ENCODE measurements at regions not wholly inside any gene's neighbourhood (a gene's known extent, or its start where the extent isn't known, plus 50 kb on each side); places are given as distances from the start of the nearest gene placed in this dataset.

DNA sequence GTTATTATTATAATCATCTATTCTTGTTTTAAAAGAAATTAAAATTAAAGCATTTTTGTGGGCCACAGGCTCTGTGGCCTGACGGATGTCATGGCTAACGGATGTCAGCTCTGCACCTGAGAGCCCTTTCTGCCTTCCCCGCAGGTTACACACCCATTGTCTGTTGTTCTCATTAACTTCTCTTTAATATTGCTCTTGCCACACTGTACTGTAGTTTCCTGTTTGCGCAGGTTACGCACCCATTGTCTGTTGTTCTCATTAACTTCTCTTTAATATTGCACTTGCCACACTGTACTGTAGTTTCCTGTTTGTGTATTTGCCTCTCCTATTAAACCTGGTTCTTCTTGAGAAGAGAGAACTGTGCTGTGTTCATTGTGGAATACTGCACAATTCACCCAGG, 294.4 kb upstream of the PLXNA2 start:
- Histone ChIP-seq H3K27me3 (ENCODE audit: insufficient read depth, low read length, poor library complexity) (peaks cover 9% of the 10 kb centered on the region), H3K9me3 (ENCODE audit: insufficient read depth, low read length, severe bottlenecking) (no peaks in the 10 kb centered on the region), H3K27ac (ENCODE audit: low read length) (no peak overlapping the region), H4K20me1 (ENCODE audit: insufficient read depth, low read length) (no peaks in the 10 kb centered on the region), H3K36me3 (ENCODE audit: insufficient read depth, low read length) (no peaks in the 10 kb centered on the region), H3K4me2 (ENCODE audit: insufficient read depth, low read length) (no peak overlapping the region), H2AFZ (ENCODE audit: low read depth, low read length) (no peak overlapping the region), H3K79me2 (ENCODE audit: insufficient read depth, low read length) (no peaks in the 10 kb centered on the region), H3K9ac (ENCODE audit: low read depth, low read length) (no peak overlapping the region), H3K4me1 (ENCODE audit: insufficient read depth, low read length) (no peaks in the 10 kb centered on the region), H3K4me3 (ENCODE audit: low read depth in 1 of 2, low read length in 2 of 2) (no peak overlapping the region)
- ATAC-seq (ENCODE audit: insufficient read depth, low read depth) (no peak), DNase-seq (no peak)
- TF ChIP-seq EZH2 (IDR thresholded peaks at IDR 0.05; ENCODE audit: borderline replicate concordance, low read depth, low read length, severe bottlenecking) = no peak
- TF ChIP-seq CTCF (IDR thresholded peaks at IDR 0.05; ENCODE audit: borderline replicate concordance, extremely low read depth, low read length, poor library complexity, severe bottlenecking) = no peak

GRCh38 chr1:208540724-208541123, 296.5 kb upstream of the PLXNA2 start:
- no peak overlapping the region for H3K4me3 ChIP-seq (ENCODE audit: low read depth in 1 of 2, low read length in 2 of 2)
- peaks cover 2% of the 10 kb centered on the region for H3K27me3 ChIP-seq (ENCODE audit: insufficient read depth, low read length, poor library complexity)
- no peaks in the 10 kb centered on the region for H4K20me1 ChIP-seq (ENCODE audit: insufficient read depth, low read length)
- H3K79me2 ChIP-seq (ENCODE audit: insufficient read depth, low read length) = no peaks in the 10 kb centered on the region
- DNase-seq (no peak), ATAC-seq (ENCODE audit: insufficient read depth, low read depth) (no peak)
- no peak overlapping the region for H3K9ac ChIP-seq (ENCODE audit: low read depth, low read length)
- no peaks in the 10 kb centered on the region for H3K9me3 ChIP-seq (ENCODE audit: insufficient read depth, low read length, severe bottlenecking)
- no peaks in the 10 kb centered on the region for H3K4me1 ChIP-seq (ENCODE audit: insufficient read depth, low read length)
- no peak overlapping the region for H2AFZ ChIP-seq (ENCODE audit: low read depth, low read length)
- no peak overlapping the region for H3K4me2 ChIP-seq (ENCODE audit: insufficient read depth, low read length)
- no peak overlapping the region for H3K27ac ChIP-seq (ENCODE audit: low read length)
- no peaks in the 10 kb centered on the region for H3K36me3 ChIP-seq (ENCODE audit: insufficient read depth, low read length)
- TF ChIP-seq EZH2 (IDR thresholded peaks at IDR 0.05; ENCODE audit: borderline replicate concordance, low read depth, low read length, severe bottlenecking) = no peak
- no peak for TF ChIP-seq CTCF (IDR thresholded peaks at IDR 0.05; ENCODE audit: borderline replicate concordance, extremely low read depth, low read length, poor library complexity, severe bottlenecking)

GRCh38 chr1:208541225-208541855, 297.2 kb upstream of the PLXNA2 start:
- no peak overlapping the region for H3K4me2 ChIP-seq (ENCODE audit: insufficient read depth, low read length)
- H3K4me1 ChIP-seq (ENCODE audit: insufficient read depth, low read length) = no peaks in the 10 kb centered on the region
- H3K9me3 ChIP-seq (ENCODE audit: insufficient read depth, low read length, severe bottlenecking) = no peaks in the 10 kb centered on the region
- TF ChIP-seq EZH2 (IDR thresholded peaks at IDR 0.05; ENCODE audit: borderline replicate concordance, low read depth, low read length, severe bottlenecking) (no peak), CTCF (IDR thresholded peaks at IDR 0.05; ENCODE audit: borderline replicate concordance, extremely low read depth, low read length, poor library complexity, severe bottlenecking) (no peak)
- no peaks in the 10 kb centered on the region for H4K20me1 ChIP-seq (ENCODE audit: insufficient read depth, low read length)
- no peaks in the 10 kb centered on the region for H3K79me2 ChIP-seq (ENCODE audit: insufficient read depth, low read length)
- no peak overlapping the region for H3K27ac ChIP-seq (ENCODE audit: low read length)
- no peaks in the 10 kb centered on the region for H3K36me3 ChIP-seq (ENCODE audit: insufficient read depth, low read length)
- no peak for DNase-seq
- no peak overlapping the region for H2AFZ ChIP-seq (ENCODE audit: low read depth, low read length)
- peaks cover 2% of the 10 kb centered on the region for H3K27me3 ChIP-seq (ENCODE audit: insufficient read depth, low read length, poor library complexity)
- H3K9ac ChIP-seq (ENCODE audit: low read depth, low read length) = no peak overlapping the region
- H3K4me3 ChIP-seq (ENCODE audit: low read depth in 1 of 2, low read length in 2 of 2) = no peak overlapping the region
- ATAC-seq (ENCODE audit: insufficient read depth, low read depth) = no peak

Measured in DND-41 (cell line).